ENCODE measurements at regions not wholly inside any gene's neighbourhood (a gene's known extent, or its start where the extent isn't known, plus 50 kb on each side); places are given as distances from the start of the nearest gene placed in this dataset.

DNA sequence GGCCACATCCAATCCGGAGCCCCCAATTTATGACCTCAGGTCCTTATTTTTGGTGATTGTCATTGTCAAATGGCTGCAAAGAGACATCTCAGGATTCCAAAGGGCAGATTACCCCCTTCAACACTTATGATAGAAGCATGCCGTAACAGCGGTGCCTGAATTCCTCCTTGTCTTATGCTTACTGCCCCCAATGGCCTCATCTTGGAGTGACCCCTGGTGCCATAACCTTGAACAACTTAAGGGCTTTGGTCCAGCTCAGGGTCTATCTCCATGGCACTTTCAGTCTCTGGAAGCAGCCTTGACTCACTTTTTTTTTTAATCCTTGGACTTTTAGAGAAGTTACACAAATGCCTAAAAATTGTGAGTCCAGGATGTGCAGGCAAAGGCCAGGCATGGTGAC is 171.6 kb upstream of the ZNF507 start:
- H3K4me3 ChIP-seq = no peak overlapping the region
- H3K27me3 ChIP-seq (ENCODE audit: low read depth) = peaks cover 7% of the 10 kb centered on the region; the same call in 1 of the 2 replicates
- no peak for DNase-seq (ENCODE audit: low spot score in 2 of 2)
- H3K36me3 ChIP-seq (replicated peaks) = no peaks in the 10 kb centered on the region
- no peaks in the 10 kb centered on the region for H3K9me3 ChIP-seq
- H3K4me1 ChIP-seq = no peaks in the 10 kb centered on the region
- in situ Hi-C loops (cut with MboI; ENCODE audit: low sequenced_read_pairs) = no loop called here

GRCh38 chr19:32174386-32175113 is 170.9 kb upstream of the ZNF507 start:
- H3K27me3 ChIP-seq (ENCODE audit: low read depth) = peaks cover 7% of the 10 kb centered on the region; the same call in 1 of the 2 replicates

DNA sequence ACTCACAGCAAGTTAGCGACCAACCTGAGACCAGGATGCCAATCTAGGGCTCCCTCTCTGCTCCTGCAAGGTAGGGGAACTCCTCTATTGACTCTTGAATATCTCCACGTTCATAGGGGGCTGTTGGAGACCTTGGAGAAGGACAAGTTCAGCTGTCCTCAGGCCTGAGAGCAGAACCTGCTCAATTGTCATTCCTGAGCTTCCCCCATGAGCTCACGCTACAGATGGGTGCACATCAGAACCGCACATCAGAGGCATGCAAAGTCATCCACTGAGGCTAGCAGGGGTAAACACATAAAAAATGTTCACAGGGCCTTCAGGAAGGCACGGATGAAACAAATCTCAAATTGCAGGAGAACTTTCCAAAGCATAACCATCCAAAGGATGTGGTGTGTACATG is 168.8 kb upstream of the ZNF507 start:
- Histone ChIP-seq H3K4me3 (no peak overlapping the region), H3K36me3 (replicated peaks) (no peaks in the 10 kb centered on the region), H3K9me3 (no peaks in the 10 kb centered on the region), H3K27me3 (ENCODE audit: low read depth) (peaks cover 10% of the 10 kb centered on the region; the same call in 1 of the 2 replicates), H3K4me1 (no peaks in the 10 kb centered on the region)
- in situ Hi-C loops (cut with MboI; ENCODE audit: low sequenced_read_pairs) = no loop called here
- no peak for DNase-seq (ENCODE audit: low spot score in 2 of 2)

More at GRCh38 chr19:32174386-32175113, 170.9 kb upstream of the ZNF507 start:
- no peaks in the 10 kb centered on the region for H3K4me1 ChIP-seq
- DNase-seq (ENCODE audit: low spot score in 2 of 2) = no peak
- no peak overlapping the region for H3K4me3 ChIP-seq
- no peaks in the 10 kb centered on the region for H3K36me3 ChIP-seq (replicated peaks)
- in situ Hi-C loops (cut with MboI; ENCODE audit: low sequenced_read_pairs) = no loop called here
- no peaks in the 10 kb centered on the region for H3K9me3 ChIP-seq

- no peaks in the 10 kb centered on the region for H3K36me3 ChIP-seq (replicated peaks)
- in situ Hi-C loops (cut with MboI; ENCODE audit: low sequenced_read_pairs) = no loop called here
- H3K4me3 ChIP-seq = no peak overlapping the region
- no peaks in the 10 kb centered on the region for H3K4me1 ChIP-seq
- no peak for DNase-seq (ENCODE audit: low spot score in 2 of 2)
- H3K9me3 ChIP-seq = no peaks in the 10 kb centered on the region
- H3K27me3 ChIP-seq (ENCODE audit: low read depth) = 0 out of 2 replicates have a peak, but pooled peaks cover 2% of the 10 kb centered on the region
These were observed 167.7 kb upstream of the ZNF507 start for GRCh38 chr19:32177686-32178085.

DNA sequence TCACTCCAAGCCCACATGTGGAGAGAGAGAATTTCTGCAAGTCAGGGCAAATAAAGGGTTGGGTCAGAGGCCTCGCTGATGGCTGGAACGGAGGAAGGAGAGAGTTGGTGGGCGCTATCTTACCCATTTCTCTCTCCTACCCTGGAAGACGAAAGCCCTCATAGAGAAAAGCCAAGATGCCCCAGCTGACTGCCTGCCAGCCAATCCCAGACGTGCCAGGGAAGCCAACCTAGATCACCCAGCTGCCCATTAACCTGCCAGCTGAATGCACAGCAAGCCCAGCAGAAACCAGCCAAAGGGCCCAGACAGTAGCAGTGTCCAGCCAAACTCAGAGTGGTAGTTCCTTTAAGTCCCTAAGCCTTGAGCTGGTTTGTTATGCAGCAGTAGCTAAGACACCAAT is 167.0 kb upstream of the ZNF507 start:
- no peak overlapping the region for H3K4me3 ChIP-seq
- in situ Hi-C loops (cut with MboI; ENCODE audit: low sequenced_read_pairs) = no loop called here

GRCh38 chr19:32178956-32179355 is 166.5 kb upstream of the ZNF507 start:
- H3K4me1 ChIP-seq = no peaks in the 10 kb centered on the region
- H3K4me3 ChIP-seq = no peak overlapping the region
- H3K36me3 ChIP-seq (replicated peaks) = no peaks in the 10 kb centered on the region
- in situ Hi-C loops (cut with MboI; ENCODE audit: low sequenced_read_pairs) = no loop called here
- DNase-seq (ENCODE audit: low spot score in 2 of 2) = no peak
- no peaks in the 10 kb centered on the region for H3K9me3 ChIP-seq
- H3K27me3 ChIP-seq (ENCODE audit: low read depth) = 0 out of 2 replicates have a peak, but pooled peaks cover 2% of the 10 kb centered on the region

More for the DNA sequence above, 167.0 kb upstream of the ZNF507 start:
- no peaks in the 10 kb centered on the region for H3K9me3 ChIP-seq
- H3K36me3 ChIP-seq (replicated peaks) = no peaks in the 10 kb centered on the region
- H3K4me1 ChIP-seq = no peaks in the 10 kb centered on the region
- no peak for DNase-seq (ENCODE audit: low spot score in 2 of 2)
- 0 out of 2 replicates have a peak, but pooled peaks cover 2% of the 10 kb centered on the region for H3K27me3 ChIP-seq (ENCODE audit: low read depth)

DNA sequence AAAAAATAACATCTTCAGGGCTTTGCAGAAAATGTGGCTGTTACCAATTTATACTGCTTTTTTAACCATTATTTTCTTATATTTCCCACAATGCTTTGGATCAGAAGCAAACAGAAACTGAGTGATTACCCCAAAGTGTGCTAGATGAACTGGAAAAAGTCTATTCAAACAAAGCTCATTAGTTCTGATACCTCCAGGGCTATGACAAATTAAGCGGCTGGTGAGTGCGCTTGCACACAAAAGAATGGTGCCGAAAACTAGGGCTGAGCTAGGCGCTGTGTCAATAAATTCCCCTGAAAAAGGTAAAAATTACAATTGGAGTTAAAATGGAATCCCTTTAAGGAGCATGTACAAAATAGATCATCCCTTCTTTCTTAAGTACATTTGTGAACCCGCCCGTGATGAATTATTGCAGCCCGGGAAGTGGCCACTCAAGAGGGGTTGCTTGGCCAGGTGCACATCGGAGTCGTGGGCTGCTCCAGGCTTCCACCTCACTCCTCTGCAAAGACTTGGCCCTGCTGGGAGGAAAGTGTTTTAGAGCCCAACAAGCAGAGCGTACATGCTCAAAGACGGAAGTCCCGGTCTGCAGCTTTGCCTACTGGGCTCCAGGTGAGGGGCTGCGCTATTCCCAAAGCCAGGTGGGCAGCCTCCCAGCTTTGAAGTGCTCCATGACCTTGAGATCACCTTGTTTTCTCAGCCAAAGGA is 164.0 kb upstream of the ZNF507 start:
- Histone ChIP-seq H3K27me3 (ENCODE audit: low read depth) (0 out of 2 replicates have a peak, but pooled peaks cover 2% of the 10 kb centered on the region), H3K9me3 (no peaks in the 10 kb centered on the region), H3K36me3 (replicated peaks) (no peaks in the 10 kb centered on the region), H3K4me3 (no peak overlapping the region), H3K4me1 (no peaks in the 10 kb centered on the region)
- in situ Hi-C loops (cut with MboI; ENCODE audit: low sequenced_read_pairs) = no loop called here
- no peak for DNase-seq (ENCODE audit: low spot score in 2 of 2)

- no peaks in the 10 kb centered on the region for H3K36me3 ChIP-seq (replicated peaks)
- no peaks in the 10 kb centered on the region for H3K27me3 ChIP-seq (ENCODE audit: low read depth)
- no peak overlapping the region for H3K4me3 ChIP-seq
- H3K9me3 ChIP-seq = no peaks in the 10 kb centered on the region
- in situ Hi-C loops (cut with MboI; ENCODE audit: low sequenced_read_pairs) = no loop called here
- DNase-seq (ENCODE audit: low spot score in 2 of 2) = no peak
- no peaks in the 10 kb centered on the region for H3K4me1 ChIP-seq
These were observed 158.7 kb upstream of the ZNF507 start for GRCh38 chr19:32186542-32187330.

DNA sequence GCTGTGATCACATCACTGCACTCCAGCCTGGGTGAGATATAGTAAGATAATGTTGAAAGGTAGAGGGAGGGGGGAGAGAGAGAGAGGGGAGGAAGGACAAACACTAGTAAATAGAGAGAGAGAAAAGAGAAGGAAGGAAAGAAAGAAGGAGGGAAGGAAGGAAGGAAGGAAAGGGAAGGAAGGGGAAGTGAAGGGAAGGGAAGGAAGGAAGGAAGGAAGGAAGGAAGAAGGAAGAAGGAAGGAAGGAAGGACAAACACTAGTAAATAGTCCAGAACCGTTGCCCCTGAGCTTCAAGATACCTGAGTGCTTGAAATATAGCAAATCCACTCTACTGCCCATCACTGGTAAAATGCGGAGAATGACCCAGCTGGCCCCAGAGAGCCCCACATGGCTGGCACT is 156.5 kb upstream of the ZNF507 start:
- no peaks in the 10 kb centered on the region for H3K36me3 ChIP-seq (replicated peaks)
- H3K27me3 ChIP-seq (ENCODE audit: low read depth) = no peaks in the 10 kb centered on the region
- H3K9me3 ChIP-seq = no peaks in the 10 kb centered on the region
- DNase-seq (ENCODE audit: low spot score in 2 of 2) = no peak
- no peak overlapping the region for H3K4me3 ChIP-seq
- no peaks in the 10 kb centered on the region for H3K4me1 ChIP-seq
- in situ Hi-C loops (cut with MboI; ENCODE audit: low sequenced_read_pairs) = no loop called here

- Histone ChIP-seq H3K9me3 (no peaks in the 10 kb centered on the region), H3K36me3 (replicated peaks) (no peaks in the 10 kb centered on the region), H3K4me3 (no peak overlapping the region), H3K27me3 (ENCODE audit: low read depth) (no peaks in the 10 kb centered on the region), H3K4me1 (no peaks in the 10 kb centered on the region)
- no peak for DNase-seq (ENCODE audit: low spot score in 2 of 2)
- in situ Hi-C loops (cut with MboI; ENCODE audit: low sequenced_read_pairs) = no loop called here
These were observed 155.3 kb upstream of the ZNF507 start for GRCh38 chr19:32189956-32190706.

GRCh38 chr19:32191921-32192320 is 153.5 kb upstream of the ZNF507 start:
- DNase-seq (ENCODE audit: low spot score in 2 of 2) = no peak
- Histone ChIP-seq H3K4me3 (no peak overlapping the region), H3K9me3 (no peaks in the 10 kb centered on the region), H3K4me1 (no peaks in the 10 kb centered on the region), H3K36me3 (replicated peaks) (no peaks in the 10 kb centered on the region), H3K27me3 (ENCODE audit: low read depth) (no peaks in the 10 kb centered on the region)
- in situ Hi-C loops (cut with MboI; ENCODE audit: low sequenced_read_pairs) = no loop called here

DNA sequence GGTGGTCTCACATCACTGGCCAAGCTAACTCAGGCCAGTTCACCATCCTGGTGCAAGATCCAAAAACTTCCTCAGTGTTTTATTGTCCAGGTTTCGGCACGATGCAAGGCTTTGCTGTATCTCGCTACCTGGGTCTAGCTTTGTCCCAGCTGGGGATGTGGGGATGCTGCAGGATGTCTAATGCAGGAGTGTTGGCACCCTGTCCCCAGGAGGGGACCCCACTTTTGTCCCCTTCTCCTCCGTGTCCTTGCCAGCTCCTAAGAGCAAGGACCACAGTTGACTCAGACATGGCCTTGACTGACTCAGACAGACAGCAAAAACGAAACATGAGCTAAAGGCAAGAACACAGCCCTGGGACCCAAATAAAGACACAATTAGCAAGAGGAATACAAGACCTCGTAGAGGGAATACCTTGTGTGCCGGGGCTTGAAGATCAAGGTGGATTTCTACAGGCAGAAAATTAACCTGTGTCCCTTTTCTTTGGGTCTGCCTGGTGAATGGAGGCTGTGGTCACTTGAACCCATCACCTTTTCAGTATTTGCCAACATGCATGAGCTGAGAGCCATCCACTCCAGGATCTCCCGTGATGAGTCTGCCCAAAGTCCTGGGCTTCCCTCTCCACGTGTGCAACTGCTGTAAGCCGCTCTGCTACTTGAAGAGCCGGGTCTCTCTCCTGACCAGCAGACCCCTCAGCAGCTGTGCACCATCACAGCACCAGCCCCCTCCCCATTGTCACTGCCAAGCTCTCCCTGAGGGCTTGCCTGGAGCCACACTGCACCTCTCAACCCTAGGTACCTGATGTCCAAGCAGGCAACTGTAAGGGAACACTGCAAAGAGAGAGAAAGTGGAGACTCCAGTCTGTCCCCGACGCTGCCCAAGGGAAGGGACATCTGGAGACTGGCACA is 149.5 kb upstream of the ZNF507 start:
- DNase-seq (ENCODE audit: low spot score in 2 of 2) = no peak
- no peaks in the 10 kb centered on the region for H3K4me1 ChIP-seq
- in situ Hi-C loops (cut with MboI; ENCODE audit: low sequenced_read_pairs) = no loop called here
- H3K27me3 ChIP-seq (ENCODE audit: low read depth) = no peaks in the 10 kb centered on the region
- H3K4me3 ChIP-seq = no peak overlapping the region
- no peaks in the 10 kb centered on the region for H3K36me3 ChIP-seq (replicated peaks)
- no peaks in the 10 kb centered on the region for H3K9me3 ChIP-seq
